ENCODE measurements at regions not wholly inside any gene's neighbourhood (a gene's known extent, or its start where the extent isn't known, plus 50 kb on each side); places are given as distances from the start of the nearest gene placed in this dataset.

DNA sequence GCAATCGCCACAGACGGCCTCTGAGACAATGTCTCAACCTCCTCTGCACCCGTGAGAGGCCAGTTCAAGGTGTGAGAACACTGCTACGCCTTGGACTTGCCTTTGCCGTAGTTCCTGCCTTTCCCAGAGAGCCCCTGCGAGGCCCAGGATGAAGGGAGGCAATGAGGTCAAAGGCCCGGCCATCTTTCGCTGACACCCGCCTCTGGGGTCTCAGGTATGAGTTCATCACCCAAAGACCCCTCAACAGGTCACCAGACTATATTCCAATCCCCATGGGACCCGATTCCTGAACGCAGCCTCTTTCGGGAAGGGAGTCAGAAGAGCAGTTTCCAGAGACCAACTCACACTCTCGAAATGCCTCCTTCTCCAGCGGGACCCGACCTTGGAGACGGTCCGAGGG lies 573.5 kb downstream of the KCNJ18 start:
- TF ChIP-seq, protein P1, sequence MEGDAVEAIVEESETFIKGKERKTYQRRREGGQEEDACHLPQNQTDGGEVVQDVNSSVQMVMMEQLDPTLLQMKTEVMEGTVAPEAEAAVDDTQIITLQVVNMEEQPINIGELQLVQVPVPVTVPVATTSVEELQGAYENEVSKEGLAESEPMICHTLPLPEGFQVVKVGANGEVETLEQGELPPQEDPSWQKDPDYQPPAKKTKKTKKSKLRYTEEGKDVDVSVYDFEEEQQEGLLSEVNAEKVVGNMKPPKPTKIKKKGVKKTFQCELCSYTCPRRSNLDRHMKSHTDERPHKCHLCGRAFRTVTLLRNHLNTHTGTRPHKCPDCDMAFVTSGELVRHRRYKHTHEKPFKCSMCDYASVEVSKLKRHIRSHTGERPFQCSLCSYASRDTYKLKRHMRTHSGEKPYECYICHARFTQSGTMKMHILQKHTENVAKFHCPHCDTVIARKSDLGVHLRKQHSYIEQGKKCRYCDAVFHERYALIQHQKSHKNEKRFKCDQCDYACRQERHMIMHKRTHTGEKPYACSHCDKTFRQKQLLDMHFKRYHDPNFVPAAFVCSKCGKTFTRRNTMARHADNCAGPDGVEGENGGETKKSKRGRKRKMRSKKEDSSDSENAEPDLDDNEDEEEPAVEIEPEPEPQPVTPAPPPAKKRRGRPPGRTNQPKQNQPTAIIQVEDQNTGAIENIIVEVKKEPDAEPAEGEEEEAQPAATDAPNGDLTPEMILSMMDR (IDR thresholded peaks at IDR 0.05 in 2 of 3, conservative IDR thresholded peaks at IDR 0.05 in 1 of 3; ENCODE audit: borderline replicate concordance in 1 of 3, insufficient read depth in 1 of 3, low read depth in 2 of 3, low read length in 2 of 3) = no peak
- TF ChIP-seq ZNF274 (IDR thresholded peaks at IDR 0.05; ENCODE audit: low read depth, low read length) = no peak
- no peak for TF ChIP-seq POLR2A (IDR thresholded peaks at IDR 0.05; ENCODE audit: borderline replicate concordance, extremely low read depth, insufficient read depth, insufficient read length)
- TF ChIP-seq EZH2 (IDR thresholded peaks at IDR 0.05) = no peak
- TF ChIP-seq, protein P2, sequence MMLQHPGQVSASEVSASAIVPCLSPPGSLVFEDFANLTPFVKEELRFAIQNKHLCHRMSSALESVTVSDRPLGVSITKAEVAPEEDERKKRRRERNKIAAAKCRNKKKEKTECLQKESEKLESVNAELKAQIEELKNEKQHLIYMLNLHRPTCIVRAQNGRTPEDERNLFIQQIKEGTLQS (IDR thresholded peaks at IDR 0.05) = no peak
- no peak for TF ChIP-seq SRF (IDR thresholded peaks at IDR 0.05; ENCODE audit: low read depth)
- no peak for TF ChIP-seq EZH2phosphoT487 (IDR thresholded peaks at IDR 0.05; ENCODE audit: borderline replicate concordance)
- no peak for TF ChIP-seq ELF1 (IDR thresholded peaks at IDR 0.05; ENCODE audit: borderline replicate concordance, low read depth)
- TF ChIP-seq POLR2AphosphoS5 (IDR thresholded peaks at IDR 0.05; ENCODE audit: low read depth, low read length) = no peak
- TF ChIP-seq, protein P3, sequence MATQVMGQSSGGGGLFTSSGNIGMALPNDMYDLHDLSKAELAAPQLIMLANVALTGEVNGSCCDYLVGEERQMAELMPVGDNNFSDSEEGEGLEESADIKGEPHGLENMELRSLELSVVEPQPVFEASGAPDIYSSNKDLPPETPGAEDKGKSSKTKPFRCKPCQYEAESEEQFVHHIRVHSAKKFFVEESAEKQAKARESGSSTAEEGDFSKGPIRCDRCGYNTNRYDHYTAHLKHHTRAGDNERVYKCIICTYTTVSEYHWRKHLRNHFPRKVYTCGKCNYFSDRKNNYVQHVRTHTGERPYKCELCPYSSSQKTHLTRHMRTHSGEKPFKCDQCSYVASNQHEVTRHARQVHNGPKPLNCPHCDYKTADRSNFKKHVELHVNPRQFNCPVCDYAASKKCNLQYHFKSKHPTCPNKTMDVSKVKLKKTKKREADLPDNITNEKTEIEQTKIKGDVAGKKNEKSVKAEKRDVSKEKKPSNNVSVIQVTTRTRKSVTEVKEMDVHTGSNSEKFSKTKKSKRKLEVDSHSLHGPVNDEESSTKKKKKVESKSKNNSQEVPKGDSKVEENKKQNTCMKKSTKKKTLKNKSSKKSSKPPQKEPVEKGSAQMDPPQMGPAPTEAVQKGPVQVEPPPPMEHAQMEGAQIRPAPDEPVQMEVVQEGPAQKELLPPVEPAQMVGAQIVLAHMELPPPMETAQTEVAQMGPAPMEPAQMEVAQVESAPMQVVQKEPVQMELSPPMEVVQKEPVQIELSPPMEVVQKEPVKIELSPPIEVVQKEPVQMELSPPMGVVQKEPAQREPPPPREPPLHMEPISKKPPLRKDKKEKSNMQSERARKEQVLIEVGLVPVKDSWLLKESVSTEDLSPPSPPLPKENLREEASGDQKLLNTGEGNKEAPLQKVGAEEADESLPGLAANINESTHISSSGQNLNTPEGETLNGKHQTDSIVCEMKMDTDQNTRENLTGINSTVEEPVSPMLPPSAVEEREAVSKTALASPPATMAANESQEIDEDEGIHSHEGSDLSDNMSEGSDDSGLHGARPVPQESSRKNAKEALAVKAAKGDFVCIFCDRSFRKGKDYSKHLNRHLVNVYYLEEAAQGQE (IDR thresholded peaks at IDR 0.05; ENCODE audit: low read depth) = no peak
- TF ChIP-seq SP1 (IDR thresholded peaks at IDR 0.05; ENCODE audit: low read depth) = no peak
- no peak for TF ChIP-seq YY1 (IDR thresholded peaks at IDR 0.05; ENCODE audit: extremely low read depth, insufficient replicate concordance, low read depth, low read length)

All from HCT116 (cell line).